Stimulated activated naive CD8-positive, alpha-beta T cell treated with anti-CD3 and anti-CD28 coated beads, Interleukin-15, amount 100 ng/mL, for 72 hours (primary cell): ENCODE measurements at regions not wholly inside any gene's neighbourhood (a gene's known extent, or its start where the extent isn't known, plus 50 kb on each side); places are given as distances from the start of the nearest gene placed in this dataset.

Experiments
- ATAC-seq: fragments of 150-1000 bp; cut with Tn5 transposase; 2 replicates; pipeline ENCODE4 v1.10.0; 2021; ENCODE audit warnings: mild to moderate bottlenecking, moderate library complexity
- DNase-seq, 2 donors: peaks; one replicate each; pipeline ENCODE4 v3.0.0; 2021 to 2022
- H3K27ac Mint-ChIP-seq, 2 donors: one replicate each; pipeline ENCODE4 v1.8.0; 2022; ENCODE audit warnings: mild to moderate bottlenecking in 2 of 2, mixed read lengths in 2 of 2, moderate library complexity in 2 of 2
- H3K27me3 Mint-ChIP-seq: one replicate; pipeline ENCODE4 v1.8.0; 2022; ENCODE audit warnings: mixed read lengths
- H3K4me1 Mint-ChIP-seq: one replicate; pipeline ENCODE4 v1.8.0; 2022; ENCODE audit warnings: mild to moderate bottlenecking, mixed read lengths
- H3K4me3 Mint-ChIP-seq, 2 donors: one replicate each; pipeline ENCODE4 v1.8.0; 2022; ENCODE audit warnings: mild to moderate bottlenecking in 2 of 2, mixed read lengths in 2 of 2, moderate library complexity in 1 of 2
- H3K9me3 Mint-ChIP-seq, 2 donors: one replicate each; pipeline ENCODE4 v1.8.0; 2022; ENCODE audit warnings: mixed read lengths in 2 of 2

GRCh38 chr12:98328467-98328866 is 186.9 kb upstream of the TMPO start:
- Mint-ChIP-seq H3K4me1 (no peaks in the 10 kb centered on the region), H3K27me3 (no peaks in the 10 kb centered on the region), H3K4me3 (no peak overlapping the region), H3K9me3 (no peaks in the 10 kb centered on the region), H3K27ac (no peak overlapping the region)
- DNase-seq (no peak), ATAC-seq (no peak)

DNA sequence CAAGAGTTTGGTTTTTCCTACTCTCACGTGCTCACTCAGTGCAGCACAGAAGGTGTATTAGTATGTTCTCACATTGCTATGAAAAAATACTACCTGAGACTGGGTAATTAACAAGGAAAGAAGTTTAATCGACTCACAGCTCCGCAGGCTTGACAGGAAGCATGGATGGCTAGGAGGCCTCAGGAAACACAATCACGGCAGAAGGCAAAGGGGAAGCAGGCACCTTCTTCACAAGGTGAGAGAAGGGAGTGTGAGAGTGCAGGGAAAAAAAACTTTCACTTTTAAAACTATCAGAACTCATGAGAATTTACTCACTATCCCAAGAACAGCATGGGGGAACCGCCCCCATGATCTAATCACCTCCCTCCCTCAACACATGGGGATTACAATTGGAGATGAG is 185.8 kb upstream of the TMPO start:
- DNase-seq = no peak
- H3K9me3 Mint-ChIP-seq = no peaks in the 10 kb centered on the region
- ATAC-seq = no peak
- no peak overlapping the region for H3K4me3 Mint-ChIP-seq
- no peak overlapping the region for H3K27ac Mint-ChIP-seq
- H3K27me3 Mint-ChIP-seq = no peaks in the 10 kb centered on the region
- H3K4me1 Mint-ChIP-seq = no peaks in the 10 kb centered on the region

DNA sequence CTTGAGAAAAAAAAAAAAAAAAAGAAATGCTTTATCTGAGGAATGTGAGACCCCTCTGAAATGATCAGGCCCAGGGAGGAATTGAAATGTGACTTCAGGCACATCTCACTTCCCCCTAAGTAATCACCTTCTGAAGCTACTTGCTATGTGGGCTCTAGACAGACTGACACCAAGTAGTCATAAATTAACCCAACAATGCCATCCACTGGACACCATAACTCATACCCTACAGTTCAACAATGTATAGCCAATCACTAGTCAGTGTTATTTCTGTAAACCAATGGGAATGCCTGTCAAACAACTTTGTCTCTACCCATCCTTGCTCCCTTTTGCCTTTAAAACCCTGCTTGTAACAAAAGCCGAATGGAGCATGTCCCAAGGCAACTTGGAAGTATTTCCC is 182.7 kb upstream of the TMPO start:
- no peak overlapping the region for H3K4me3 Mint-ChIP-seq
- H3K27me3 Mint-ChIP-seq = peaks cover 9% of the 10 kb centered on the region
- H3K9me3 Mint-ChIP-seq = no peaks in the 10 kb centered on the region
- no peaks in the 10 kb centered on the region for H3K4me1 Mint-ChIP-seq
- DNase-seq (no peak), ATAC-seq (no peak)
- no peak overlapping the region for H3K27ac Mint-ChIP-seq

- no peaks in the 10 kb centered on the region for H3K4me1 Mint-ChIP-seq
- H3K27ac Mint-ChIP-seq = no peak overlapping the region
- ATAC-seq (no peak), DNase-seq (no peak)
- peaks cover 9% of the 10 kb centered on the region for H3K27me3 Mint-ChIP-seq
- no peaks in the 10 kb centered on the region for H3K9me3 Mint-ChIP-seq
- H3K4me3 Mint-ChIP-seq = no peak overlapping the region
Measured at GRCh38 chr12:98334768-98335167, 180.6 kb upstream of the TMPO start.

- ATAC-seq (no peak), DNase-seq (no peak)
- H3K27me3 Mint-ChIP-seq = peaks cover 31% of the 10 kb centered on the region
- no peaks in the 10 kb centered on the region for H3K4me1 Mint-ChIP-seq
- no peak overlapping the region for H3K27ac Mint-ChIP-seq
- no peaks in the 10 kb centered on the region for H3K9me3 Mint-ChIP-seq
- no peak overlapping the region for H3K4me3 Mint-ChIP-seq
Measured at GRCh38 chr12:98341026-98341425, 174.4 kb upstream of the TMPO start.

- H3K4me3 Mint-ChIP-seq = no peak overlapping the region
- H3K9me3 Mint-ChIP-seq = no peaks in the 10 kb centered on the region
- DNase-seq = no peak
- no peaks in the 10 kb centered on the region for H3K4me1 Mint-ChIP-seq
- no peak for ATAC-seq
- peaks cover 28% of the 10 kb centered on the region for H3K27me3 Mint-ChIP-seq
- no peak overlapping the region for H3K27ac Mint-ChIP-seq
Measured at GRCh38 chr12:98341732-98342131, 173.7 kb upstream of the TMPO start.

DNA sequence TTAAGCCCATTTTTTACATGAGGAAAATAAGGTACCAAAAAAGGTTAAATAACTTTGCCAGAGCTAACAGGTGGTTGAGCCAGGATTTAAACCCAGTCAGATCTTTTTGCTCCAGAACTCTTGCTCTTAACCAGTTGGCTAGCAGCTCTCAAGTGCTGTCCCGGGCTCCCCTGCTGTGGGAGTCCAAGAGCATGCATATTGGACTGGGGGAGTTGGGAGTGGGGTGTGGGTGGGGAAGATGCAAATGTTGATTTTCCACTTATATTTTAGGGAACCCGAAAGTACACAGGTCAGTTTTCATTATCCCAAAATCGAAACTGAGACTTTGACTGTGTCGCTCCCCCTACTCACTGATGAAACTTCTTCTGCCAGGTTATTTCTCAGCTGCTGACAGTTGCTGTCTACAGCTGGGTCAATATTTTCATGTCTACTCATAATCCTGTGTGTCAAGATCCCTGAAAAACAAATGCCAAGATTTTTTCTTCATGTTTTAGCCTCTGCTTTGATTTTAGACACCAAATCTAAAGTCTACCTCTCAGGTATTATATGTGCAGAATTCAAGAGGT is 172.3 kb upstream of the TMPO start:
- DNase-seq = no peak
- H3K9me3 Mint-ChIP-seq = no peaks in the 10 kb centered on the region
- H3K27me3 Mint-ChIP-seq = peaks cover 23% of the 10 kb centered on the region
- H3K27ac Mint-ChIP-seq = no peak overlapping the region
- no peak for ATAC-seq
- H3K4me1 Mint-ChIP-seq = no peaks in the 10 kb centered on the region
- H3K4me3 Mint-ChIP-seq = no peak overlapping the region

DNA sequence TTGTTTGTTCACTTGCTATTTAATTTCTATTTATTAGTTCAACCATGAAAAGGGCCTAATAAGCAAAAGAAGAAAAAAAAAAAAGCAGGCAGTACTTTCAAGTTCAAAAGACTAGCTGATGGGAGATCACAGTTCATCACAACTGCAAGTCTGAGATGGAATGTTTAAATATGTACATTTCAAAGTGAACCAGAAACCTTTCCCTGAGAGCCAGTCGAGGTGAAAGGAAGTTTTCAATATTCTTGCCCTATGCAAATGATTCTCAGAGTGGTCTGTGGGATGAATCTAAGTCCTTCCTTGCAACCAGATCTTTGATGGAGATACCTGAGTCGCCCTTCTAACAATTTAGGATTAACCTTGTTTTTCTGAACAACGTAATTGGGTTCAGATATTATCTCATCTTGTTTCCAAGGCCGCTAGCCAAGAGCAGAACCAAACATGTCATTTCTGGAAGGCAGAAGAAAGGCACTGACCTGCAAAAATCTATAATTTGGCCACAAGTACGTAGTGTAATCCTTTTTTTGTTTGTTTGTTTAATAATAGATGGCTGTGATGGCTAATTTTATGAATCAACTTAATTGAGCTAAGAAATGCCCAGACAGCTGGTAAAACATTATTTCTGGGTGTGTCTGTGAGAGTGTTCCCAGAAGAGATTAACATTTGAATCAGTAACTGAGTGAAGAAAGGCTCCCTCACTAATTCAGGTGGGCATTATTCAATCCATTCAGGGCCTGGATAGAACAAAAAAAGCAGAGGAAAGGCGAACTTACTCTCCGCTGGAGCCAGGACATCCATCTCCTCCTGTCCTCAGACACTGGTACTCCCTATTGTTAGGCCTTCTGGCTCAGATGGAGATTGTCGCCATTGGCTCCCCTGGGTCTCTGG is 171.1 kb upstream of the TMPO start:
- Mint-ChIP-seq H3K4me1 (no peaks in the 10 kb centered on the region), H3K9me3 (no peaks in the 10 kb centered on the region), H3K27me3 (peaks cover 23% of the 10 kb centered on the region), H3K4me3 (no peak overlapping the region), H3K27ac (no peak overlapping the region)
- no peak for DNase-seq
- no peak for ATAC-seq

DNA sequence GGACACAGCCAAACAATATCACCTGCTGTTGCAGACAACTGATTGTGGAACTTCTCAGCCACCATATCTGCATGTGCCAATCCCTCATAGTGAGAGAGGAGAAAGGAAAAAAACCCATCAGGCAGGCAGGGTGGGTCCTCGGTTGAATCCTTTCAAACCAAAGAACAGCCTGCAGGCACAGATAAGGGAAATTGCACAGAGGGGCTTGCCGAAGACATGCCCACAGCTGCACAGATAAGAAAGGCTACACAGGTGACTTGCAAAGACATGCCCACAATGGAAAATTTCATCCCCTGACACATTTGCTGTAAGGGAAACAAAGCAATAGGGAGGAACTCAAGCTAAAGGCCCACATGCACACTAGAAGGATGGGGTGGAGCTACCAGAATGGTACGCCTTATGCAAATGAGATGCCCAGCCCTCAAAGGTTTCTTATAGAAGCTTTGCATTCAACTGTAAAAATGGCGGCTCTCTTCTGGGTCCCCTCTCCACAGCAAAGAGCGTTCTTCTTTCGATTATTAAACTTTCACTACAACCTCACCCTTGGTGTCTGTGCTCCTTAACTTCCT is 170.0 kb upstream of the TMPO start:
- H3K27ac Mint-ChIP-seq = no peak overlapping the region
- ATAC-seq (no peak), DNase-seq (no peak)
- H3K27me3 Mint-ChIP-seq = peaks cover 23% of the 10 kb centered on the region
- H3K4me1 Mint-ChIP-seq = no peaks in the 10 kb centered on the region
- H3K9me3 Mint-ChIP-seq = no peaks in the 10 kb centered on the region
- no peak overlapping the region for H3K4me3 Mint-ChIP-seq

- H3K27ac Mint-ChIP-seq = no peak overlapping the region
- no peaks in the 10 kb centered on the region for H3K27me3 Mint-ChIP-seq
- H3K4me1 Mint-ChIP-seq = no peaks in the 10 kb centered on the region
- ATAC-seq (no peak), DNase-seq (no peak)
- no peak overlapping the region for H3K4me3 Mint-ChIP-seq
- no peaks in the 10 kb centered on the region for H3K9me3 Mint-ChIP-seq
Measured at GRCh38 chr12:98351089-98351488, 164.3 kb upstream of the TMPO start.

DNA sequence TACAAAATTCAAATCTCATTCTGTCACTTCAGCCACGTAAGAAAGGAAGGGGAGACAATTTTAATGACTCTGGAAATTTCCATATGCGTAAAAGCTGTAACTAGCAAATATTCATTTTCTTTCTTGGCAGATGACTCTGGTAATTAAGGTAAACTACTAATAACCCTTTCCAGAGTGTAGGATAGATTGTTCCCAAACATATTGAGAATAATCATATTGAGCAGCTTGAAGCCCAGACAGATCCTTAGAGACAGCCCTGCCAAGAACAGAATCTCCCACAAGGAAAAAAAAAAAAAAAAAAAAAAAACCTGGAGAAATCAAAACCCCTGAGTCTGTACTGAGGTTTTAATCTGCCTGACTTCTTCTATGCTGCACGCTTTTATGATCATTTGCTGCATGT is 163.6 kb upstream of the TMPO start:
- Mint-ChIP-seq H3K27me3 (no peaks in the 10 kb centered on the region), H3K9me3 (no peaks in the 10 kb centered on the region), H3K4me3 (no peak overlapping the region), H3K27ac (no peak overlapping the region), H3K4me1 (no peaks in the 10 kb centered on the region)
- DNase-seq (no peak), ATAC-seq (no peak)

DNA sequence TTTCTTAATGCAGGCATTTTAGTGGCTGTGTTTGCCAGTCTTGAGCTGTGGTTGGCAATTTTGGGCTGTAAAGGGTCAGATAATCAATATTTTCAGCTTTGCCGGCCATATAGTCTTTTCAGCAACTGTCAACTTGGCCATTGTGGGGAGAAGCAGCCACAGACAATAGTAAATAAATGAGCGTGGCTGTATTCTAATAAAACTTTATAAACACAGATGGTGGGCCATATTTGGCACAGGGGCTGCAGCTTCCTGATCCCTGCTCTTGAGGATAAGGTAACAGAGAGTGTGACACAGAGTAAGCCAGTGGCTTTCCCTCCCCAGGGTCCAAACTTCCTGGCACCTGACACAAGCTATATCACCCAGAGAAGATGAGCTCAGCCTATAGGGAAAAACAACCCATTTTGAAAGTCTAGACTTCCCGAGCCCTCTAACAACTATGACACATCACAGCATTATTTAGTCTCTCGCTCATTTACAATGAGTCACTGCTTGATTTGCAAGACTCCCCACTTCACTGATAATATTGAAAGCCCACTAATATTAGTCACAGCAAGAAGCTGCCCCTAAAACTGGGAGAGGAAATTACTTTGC is 163.1 kb upstream of the TMPO start:
- Mint-ChIP-seq H3K4me1 (no peaks in the 10 kb centered on the region), H3K27ac (no peak overlapping the region), H3K4me3 (no peak overlapping the region), H3K27me3 (no peaks in the 10 kb centered on the region), H3K9me3 (no peaks in the 10 kb centered on the region)
- peak; percentile 45 for ATAC-seq
- DNase-seq = no peak

GRCh38 chr12:98352835-98353234 is 162.6 kb upstream of the TMPO start:
- Mint-ChIP-seq H3K9me3 (no peaks in the 10 kb centered on the region), H3K27ac (no peak overlapping the region), H3K4me3 (no peak overlapping the region), H3K27me3 (no peaks in the 10 kb centered on the region), H3K4me1 (no peaks in the 10 kb centered on the region)
- ATAC-seq (peak; percentile 26), DNase-seq (no peak)

- Mint-ChIP-seq H3K27ac (no peak overlapping the region), H3K27me3 (no peaks in the 10 kb centered on the region), H3K4me3 (no peak overlapping the region), H3K4me1 (no peaks in the 10 kb centered on the region), H3K9me3 (no peaks in the 10 kb centered on the region)
- ATAC-seq (no peak), DNase-seq (no peak)
Measured at GRCh38 chr12:98354520-98355035, 160.8 kb upstream of the TMPO start.

DNA sequence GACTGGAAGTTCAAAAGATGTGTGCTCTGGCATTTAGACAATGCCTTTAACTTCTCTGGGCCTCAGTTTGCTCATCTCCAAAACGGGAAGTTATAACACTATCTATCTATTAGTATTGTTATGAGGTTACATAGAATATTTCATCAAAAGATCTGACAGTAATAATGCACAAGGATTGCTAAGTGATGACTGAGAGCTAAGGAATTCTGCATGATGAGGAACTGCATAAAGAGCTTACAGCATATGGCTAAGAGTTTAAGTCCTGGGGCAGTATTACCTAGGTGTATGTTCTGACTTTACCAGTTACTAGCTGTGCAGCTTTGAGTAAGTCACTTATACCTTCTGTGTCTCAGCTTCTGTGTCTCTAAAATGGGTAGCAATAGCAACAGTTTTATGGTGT is 160.1 kb upstream of the TMPO start:
- Mint-ChIP-seq H3K4me1 (no peaks in the 10 kb centered on the region), H3K27me3 (no peaks in the 10 kb centered on the region), H3K4me3 (no peak overlapping the region), H3K9me3 (no peaks in the 10 kb centered on the region), H3K27ac (no peak overlapping the region)
- no peak for ATAC-seq
- no peak for DNase-seq

- no peak for DNase-seq
- Mint-ChIP-seq H3K4me3 (no peak overlapping the region), H3K27ac (no peak overlapping the region), H3K27me3 (no peaks in the 10 kb centered on the region), H3K9me3 (no peaks in the 10 kb centered on the region), H3K4me1 (no peaks in the 10 kb centered on the region)
- no peak for ATAC-seq
Measured at GRCh38 chr12:98355933-98356332, 159.5 kb upstream of the TMPO start.
